Mucosa of descending colon (tissue), 3 donors: ENCODE measurements at regions not wholly inside any gene's neighbourhood (a gene's known extent, or its start where the extent isn't known, plus 50 kb on each side); places are given as distances from the start of the nearest gene placed in this dataset.
"Not testable (repeated sequence)": the region's sequence is repeated elsewhere in the genome, so short reads cannot be mapped to it uniquely, and the experiment has no call there.

Experiments
- ATAC-seq: fragments of 200-7000 bp; cut with Tn5 transposase; one replicate; pipeline ENCODE4 v1.9.1; 2020; ENCODE audit warnings: mild to moderate bottlenecking, moderate library complexity
- DNase-seq, 3 donors: peaks; one replicate each; pipeline ENCODE4 v3.0.0-alpha.2; 2020
- H3K36me3 ChIP-seq: fragments of 200-600 bp; one replicate; pipeline ENCODE4 v1.8.0; 2021; ENCODE audit warnings: low read depth, mild to moderate bottlenecking
- H3K4me1 ChIP-seq: fragments of 200-600 bp; one replicate; pipeline ENCODE4 v1.8.0; 2021; ENCODE audit warnings: low read depth, mild to moderate bottlenecking
- H3K4me3 ChIP-seq: fragments of 200-600 bp; one replicate; pipeline ENCODE4 v1.8.0; 2021; ENCODE audit warnings: mild to moderate bottlenecking
- H3K9me3 ChIP-seq: fragments of 200-600 bp; one replicate; pipeline ENCODE4 v1.8.0; 2021; ENCODE audit warnings: mild to moderate bottlenecking
- intact Hi-C, 2 donors: fragments of 100-400 bp; cut with DNase I in 1 of 2; cut with micrococcal nuclease in 1 of 2; formaldehyde crosslinking; loops; one replicate each; pipeline versions ENCODE4 v1.11.0 to v1.11.1; 2022; cut with DNase I, micrococcal nuclease
- TF ChIP-seq, protein P1 (sequence below): fragments of 200-600 bp; IDR thresholded peaks from one replicate; pipeline ENCODE4 v1.8.0; 2022; ENCODE audit warnings: antibody characterized with exemption, mild to moderate bottlenecking
- donor health status: DM: no; HTN: no; CAD: no; lungs with moderate emphysema.
- donor health status: DM: no; HTN: no; CAD: no.
- donor health status: DM: no; HTN: yes; CAD: no.

DNA sequence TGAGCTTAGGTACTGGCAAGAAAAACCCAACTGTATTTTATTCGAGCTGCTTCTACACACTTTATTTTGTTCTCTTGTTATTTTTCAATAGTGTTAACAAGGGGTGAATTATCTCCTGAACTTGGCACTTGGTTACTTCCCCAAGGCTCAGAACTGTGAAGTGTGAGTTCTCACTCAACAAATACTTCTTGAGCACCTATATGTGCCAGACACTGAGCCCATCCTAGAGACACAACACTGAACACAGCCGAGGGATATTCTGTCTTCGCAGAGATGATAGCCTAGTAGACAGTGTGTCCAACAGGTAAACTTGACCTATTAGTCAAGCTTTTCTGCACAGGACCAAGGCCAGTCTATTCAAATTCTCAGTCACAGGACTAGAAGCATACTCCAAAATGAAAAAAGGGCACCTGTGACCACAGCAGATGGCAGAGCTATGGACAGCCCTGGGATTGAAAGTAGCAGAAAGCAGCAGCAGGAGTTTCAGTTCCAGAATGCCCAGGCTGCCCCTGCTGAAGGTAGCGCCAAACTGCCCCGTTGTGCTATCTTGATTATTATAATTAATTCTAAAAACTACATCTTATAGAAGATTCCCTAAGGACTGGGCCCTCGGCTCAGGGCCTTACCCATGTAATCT lies 77.8 kb upstream of the TAB2 start:
- H3K36me3 ChIP-seq, result no peaks in the 10 kb centered on the region
- peaks cover 2% of the 10 kb centered on the region for H3K9me3 ChIP-seq
- peak; percentile 31 for ATAC-seq
- H3K4me1 ChIP-seq, result no peaks in the 10 kb centered on the region
- H3K4me3 ChIP-seq, result no peak overlapping the region
- intact Hi-C loops, result no loop called here
- no peak for DNase-seq
- TF ChIP-seq, protein P1, sequence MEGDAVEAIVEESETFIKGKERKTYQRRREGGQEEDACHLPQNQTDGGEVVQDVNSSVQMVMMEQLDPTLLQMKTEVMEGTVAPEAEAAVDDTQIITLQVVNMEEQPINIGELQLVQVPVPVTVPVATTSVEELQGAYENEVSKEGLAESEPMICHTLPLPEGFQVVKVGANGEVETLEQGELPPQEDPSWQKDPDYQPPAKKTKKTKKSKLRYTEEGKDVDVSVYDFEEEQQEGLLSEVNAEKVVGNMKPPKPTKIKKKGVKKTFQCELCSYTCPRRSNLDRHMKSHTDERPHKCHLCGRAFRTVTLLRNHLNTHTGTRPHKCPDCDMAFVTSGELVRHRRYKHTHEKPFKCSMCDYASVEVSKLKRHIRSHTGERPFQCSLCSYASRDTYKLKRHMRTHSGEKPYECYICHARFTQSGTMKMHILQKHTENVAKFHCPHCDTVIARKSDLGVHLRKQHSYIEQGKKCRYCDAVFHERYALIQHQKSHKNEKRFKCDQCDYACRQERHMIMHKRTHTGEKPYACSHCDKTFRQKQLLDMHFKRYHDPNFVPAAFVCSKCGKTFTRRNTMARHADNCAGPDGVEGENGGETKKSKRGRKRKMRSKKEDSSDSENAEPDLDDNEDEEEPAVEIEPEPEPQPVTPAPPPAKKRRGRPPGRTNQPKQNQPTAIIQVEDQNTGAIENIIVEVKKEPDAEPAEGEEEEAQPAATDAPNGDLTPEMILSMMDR, result no peak

- DNase-seq, result no peak
- ATAC-seq, result no peak
- Histone ChIP-seq H3K36me3 (no peaks in the 10 kb centered on the region), H3K9me3 (peaks cover 2% of the 10 kb centered on the region), H3K4me3 (no peak overlapping the region), H3K4me1 (no peaks in the 10 kb centered on the region)
- TF ChIP-seq, protein P1, result no peak
- intact Hi-C loops, result no loop called here
Measured at GRCh38 chr6:149242883-149243282, 74.6 kb upstream of the TAB2 start.

- TF ChIP-seq, protein P1, result no peak
- DNase-seq, result no peak
- Histone ChIP-seq H3K4me1 (peaks cover 5% of the 10 kb centered on the region), H3K36me3 (no peaks in the 10 kb centered on the region), H3K4me3 (no peak overlapping the region), H3K9me3 (peaks cover 2% of the 10 kb centered on the region)
- intact Hi-C loops, result no loop called here
- ATAC-seq, result no peak
Measured at GRCh38 chr6:149244105-149244504, 73.4 kb upstream of the TAB2 start.

- TF ChIP-seq, protein P1, result no peak
- H3K36me3 ChIP-seq, result no peaks in the 10 kb centered on the region
- H3K4me1 ChIP-seq, result peaks cover 13% of the 10 kb centered on the region
- intact Hi-C loops, result no loop called here
- DNase-seq (no peak), ATAC-seq (peak; percentile 36)
- H3K4me3 ChIP-seq, result no peak overlapping the region
- H3K9me3 ChIP-seq, result no peaks in the 10 kb centered on the region
Measured at GRCh38 chr6:149246691-149247384, 70.7 kb upstream of the TAB2 start.

DNA sequence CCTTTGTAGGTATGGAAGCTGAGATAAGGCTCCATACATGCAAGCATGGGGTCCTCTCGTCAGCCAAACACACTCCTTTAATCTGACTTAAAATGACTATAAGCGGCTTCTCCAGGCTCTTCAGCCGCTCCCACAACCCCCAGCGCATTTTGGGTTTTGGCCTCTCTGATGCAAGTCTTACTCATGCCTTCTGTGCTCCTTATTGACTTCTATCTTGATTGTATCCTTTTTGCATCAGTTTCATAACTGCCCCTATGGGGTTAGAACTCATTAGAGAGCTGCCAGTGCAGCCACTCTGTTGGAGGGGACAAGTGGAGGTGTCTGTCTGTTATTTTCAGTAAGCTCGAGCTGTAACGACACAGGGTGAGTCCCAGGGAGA lies 70.1 kb upstream of the TAB2 start:
- TF ChIP-seq, protein P1, result no peak
- Histone ChIP-seq H3K36me3 (no peaks in the 10 kb centered on the region), H3K4me1 (peaks cover 13% of the 10 kb centered on the region), H3K4me3 (no peak overlapping the region), H3K9me3 (no peaks in the 10 kb centered on the region)
- ATAC-seq, result no peak
- intact Hi-C loops, result no loop called here
- DNase-seq, result no peak

DNA sequence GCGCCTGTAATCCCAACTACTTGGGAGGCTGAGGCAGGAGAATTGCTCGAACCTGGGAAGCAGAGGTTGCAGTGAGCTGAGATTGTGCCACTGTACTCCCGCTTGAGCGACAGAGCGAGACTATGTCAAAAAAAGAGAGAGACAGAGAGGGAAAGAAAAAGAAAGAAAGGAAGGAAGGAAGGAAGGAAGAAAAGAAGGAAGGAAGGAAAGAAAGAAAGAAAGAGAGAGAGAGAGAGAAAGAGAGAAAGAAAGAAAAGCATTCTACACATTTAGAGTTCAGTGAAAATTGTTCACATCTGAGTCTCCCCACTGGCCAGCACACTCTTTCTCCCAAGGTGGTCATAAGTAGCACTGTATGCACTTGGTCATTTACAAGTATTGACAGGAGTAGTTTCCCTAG lies 69.2 kb upstream of the TAB2 start:
- H3K4me3 ChIP-seq, H3K9me3 ChIP-seq, intact Hi-C loops, DNase-seq, H3K36me3 ChIP-seq, ATAC-seq: not testable (repeated sequence)
- peaks cover 13% of the 10 kb centered on the region for H3K4me1 ChIP-seq
